ENCODE measurements at regions not wholly inside any gene's neighbourhood (a gene's known extent, or its start where the extent isn't known, plus 50 kb on each side); places are given as distances from the start of the nearest gene placed in this dataset.

DNA sequence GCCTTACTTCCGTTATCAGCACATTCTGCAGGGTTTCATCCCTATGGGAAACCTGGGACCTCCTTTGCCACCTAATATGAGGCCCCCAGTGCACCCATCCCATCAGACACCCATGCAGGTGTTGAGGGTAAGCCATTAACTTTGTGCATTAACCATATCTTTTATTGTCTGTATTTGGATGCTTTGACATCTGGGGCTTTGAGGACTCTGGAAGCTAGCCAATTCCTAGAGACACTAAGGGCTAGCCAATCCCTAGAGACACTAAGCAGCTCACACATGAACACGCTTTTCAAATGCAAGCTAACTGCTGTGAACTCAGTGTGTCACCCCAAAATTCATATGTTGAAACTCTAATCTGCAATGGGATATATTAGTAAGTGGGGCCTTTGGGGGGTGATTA lies 272.5 kb upstream of the COBL start:
- no peak for TF ChIP-seq CTCF (IDR thresholded peaks at IDR 0.05)
- TF ChIP-seq POLR2A (IDR thresholded peaks at IDR 0.05) = no peak
